Activated effector memory CD4-positive, alpha-beta T cell treated with anti-CD3 and anti-CD28 coated beads, Interleukin-2, amount 50 U/mL, for 16 hours (primary cell): ENCODE measurements at regions not wholly inside any gene's neighbourhood (a gene's known extent, or its start where the extent isn't known, plus 50 kb on each side); places are given as distances from the start of the nearest gene placed in this dataset.

Experiments
- DNase-seq: peaks from one replicate; pipeline ENCODE4 v3.0.0-alpha.2; 2020

GRCh38 chr16:85364323-85365040, 248.6 kb upstream of the GSE1 start:
- DNase-seq, result no peak

- no peak for DNase-seq
Observed at GRCh38 chr16:85365120-85365519, 248.0 kb upstream of the GSE1 start.

- no peak for DNase-seq
Observed at GRCh38 chr16:85366031-85366763, 246.9 kb upstream of the GSE1 start.

DNA sequence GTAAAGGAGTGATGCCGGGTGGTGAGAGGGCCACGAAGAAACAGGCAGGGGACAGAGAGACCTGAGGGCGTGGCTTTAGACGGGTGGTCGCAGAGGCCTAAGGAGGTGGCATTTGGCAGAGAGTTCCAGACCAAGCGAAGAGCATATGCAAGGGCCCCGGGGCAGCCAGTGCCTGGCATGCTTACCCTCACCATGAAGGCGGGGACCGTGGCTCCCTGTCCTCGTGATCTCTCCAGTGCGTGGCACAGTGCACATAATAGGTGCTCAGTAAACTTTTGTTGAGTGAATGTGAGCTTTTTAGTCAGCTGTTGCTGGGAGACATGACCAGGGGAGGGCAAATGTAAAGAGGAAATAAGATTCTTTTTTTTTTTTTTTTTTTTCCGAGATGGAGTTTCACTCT, 245.6 kb upstream of the GSE1 start:
- DNase-seq, result no peak

DNA sequence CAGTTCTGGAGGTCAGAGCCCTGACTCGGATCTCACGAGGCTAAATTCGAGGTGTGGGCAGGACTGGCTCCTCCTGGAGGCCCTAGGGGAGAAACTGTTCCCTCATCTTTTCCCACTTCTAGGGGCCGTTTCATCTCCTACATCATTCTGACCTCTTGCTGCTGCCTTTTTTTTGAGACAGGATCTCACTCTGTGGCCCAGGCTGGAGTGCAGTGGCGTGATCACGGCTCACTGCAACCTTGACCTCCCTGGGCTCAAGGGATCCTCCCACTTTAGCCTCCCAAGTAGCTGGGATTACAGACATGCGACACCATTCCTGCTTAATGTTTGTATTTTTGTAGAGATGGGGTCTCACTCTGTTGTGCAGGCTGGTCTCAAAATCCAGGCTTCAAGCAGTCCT, 244.1 kb upstream of the GSE1 start:
- no peak for DNase-seq

GRCh38 chr16:85369741-85370528, 243.2 kb upstream of the GSE1 start:
- peak; percentile 77 for DNase-seq

- DNase-seq, result no peak
Observed at GRCh38 chr16:85370543-85370880, 242.6 kb upstream of the GSE1 start.

DNA sequence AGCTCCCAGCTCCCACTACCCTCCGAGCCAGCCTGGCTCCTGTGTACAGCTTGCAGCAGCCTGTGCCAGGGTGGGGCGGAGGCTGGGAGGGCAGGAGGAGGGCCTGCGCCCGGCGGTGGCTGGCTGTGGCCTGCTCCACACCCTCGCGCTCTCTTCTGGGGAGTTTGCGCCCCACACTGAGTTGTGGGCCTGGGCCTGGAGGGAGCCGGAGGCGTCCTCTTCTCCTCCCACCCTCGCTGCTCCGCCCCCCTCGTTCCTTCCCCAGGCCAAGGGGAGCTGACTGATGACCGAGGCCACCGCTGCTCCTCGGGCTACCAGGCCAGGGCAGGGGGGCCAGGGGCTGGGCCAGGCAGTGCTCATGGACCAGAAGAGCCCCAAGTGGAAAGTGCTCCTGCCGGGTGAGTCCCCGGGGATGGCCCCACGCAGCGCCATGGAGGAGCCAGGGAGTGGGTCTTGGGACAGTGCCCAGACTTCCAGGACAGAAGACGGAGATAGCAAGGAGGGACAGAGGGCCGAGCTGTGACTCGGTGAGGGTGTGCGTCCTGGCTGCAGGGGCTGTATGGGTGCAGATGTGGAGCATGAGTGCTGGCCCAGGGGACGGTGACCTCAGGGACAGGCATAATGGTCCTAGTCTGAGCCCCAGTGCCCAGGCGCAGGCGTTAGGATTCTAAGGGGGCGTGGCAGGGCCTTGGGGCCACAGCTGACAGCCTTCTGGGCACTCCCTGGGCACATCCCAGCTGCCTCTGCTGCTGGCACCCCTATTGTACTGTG, 242.1 kb upstream of the GSE1 start:
- no peak for DNase-seq

DNA sequence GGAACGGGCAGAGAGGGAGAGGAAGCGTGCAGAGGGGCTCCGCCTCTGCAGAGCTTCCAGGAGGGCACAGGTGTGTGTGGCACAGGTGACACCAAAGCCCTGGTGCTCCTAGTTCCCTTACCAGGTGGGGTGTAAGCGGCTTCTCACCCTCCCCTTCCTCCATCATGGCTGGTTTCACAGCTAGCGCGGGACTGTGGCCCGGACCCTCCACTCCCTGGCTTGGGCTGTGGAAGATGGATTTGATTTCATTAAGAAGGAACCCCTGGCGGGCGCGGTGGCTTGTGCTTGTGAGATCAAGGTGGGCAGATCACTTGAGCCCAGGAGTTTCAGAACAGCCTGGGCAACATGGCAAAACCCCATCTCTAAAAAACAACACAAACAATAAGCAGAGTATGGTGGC, 241.2 kb upstream of the GSE1 start:
- no peak for DNase-seq

DNA sequence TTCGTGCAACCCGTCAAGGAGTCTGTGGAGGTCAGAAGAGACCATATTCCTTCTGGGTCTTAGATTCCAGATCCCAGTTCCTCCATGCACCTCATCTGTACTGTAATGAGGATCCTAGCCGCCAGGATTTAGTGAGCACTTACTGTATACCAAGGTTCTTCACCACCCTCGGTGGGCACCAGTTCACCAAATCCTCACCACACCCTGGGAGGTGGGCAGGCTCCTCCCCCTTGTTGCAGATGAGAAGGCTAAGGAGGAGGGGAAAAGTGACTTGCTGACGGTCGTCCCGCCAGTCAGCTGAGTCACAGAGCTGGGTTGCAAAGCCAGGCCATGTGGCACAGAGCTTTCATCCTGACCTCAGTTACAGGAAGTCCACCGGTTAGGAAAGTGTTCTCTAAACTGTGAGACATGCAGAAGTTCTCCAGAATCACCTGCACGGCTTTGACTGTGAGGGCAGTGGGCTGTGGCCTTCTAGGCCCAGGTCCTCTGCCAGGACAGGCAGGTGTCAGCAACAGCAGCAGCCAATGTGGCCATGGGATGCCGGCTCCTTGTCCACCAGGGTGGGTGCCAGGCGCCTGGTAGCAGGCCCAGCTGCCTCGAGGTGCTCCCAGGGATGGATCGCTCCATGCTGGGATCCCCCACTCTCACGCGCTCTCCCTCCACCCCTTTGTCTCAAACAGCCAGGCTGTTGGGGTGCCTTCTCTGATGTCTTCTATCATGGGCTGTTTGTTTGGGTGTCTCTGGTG, 240.3 kb upstream of the GSE1 start:
- DNase-seq, result no peak

DNA sequence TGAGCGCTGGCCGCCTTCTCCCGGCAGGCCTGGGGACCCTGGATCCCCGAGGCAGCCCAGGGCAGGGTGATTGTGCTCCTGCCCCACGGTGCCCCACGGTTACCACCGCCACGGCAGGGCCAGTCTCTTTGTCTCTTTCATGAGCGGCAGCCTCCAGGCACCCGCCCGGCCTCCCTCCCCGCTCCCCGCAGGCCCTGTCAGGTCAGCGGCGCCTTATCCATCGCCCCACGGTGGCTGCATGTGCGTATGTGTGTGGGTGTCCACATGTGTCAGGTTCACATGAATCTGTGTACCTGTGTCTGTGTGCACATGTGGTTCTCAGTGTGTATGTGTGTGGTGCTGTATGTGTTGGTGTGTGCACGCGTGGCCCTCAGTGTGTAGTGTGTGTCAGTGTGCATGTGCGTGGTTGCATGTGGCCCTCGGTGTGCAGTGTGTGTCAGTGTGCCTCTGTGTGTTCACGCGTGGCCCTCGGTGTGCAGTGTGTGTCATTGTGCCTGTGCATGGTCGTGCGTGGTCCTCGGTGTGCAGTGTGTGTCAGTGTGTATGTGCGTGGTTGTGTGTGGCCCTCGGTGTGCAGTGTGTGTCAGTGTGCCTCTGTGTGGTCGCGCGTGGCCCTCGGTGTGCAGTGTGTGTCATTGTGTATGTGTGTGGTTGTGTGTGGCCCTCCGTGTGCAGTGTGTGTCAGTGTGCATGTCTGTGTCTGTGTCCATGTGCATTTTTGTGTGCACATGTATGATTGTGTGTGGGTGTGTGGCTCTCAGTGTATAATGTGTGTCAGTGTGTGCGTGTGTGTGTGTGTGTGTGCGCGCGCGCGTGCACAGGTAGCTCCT, 239.2 kb upstream of the GSE1 start:
- DNase-seq, result no peak

GRCh38 chr16:85374571-85374872, 238.6 kb upstream of the GSE1 start:
- DNase-seq, result no peak

- no peak for DNase-seq
Observed at GRCh38 chr16:85375282-85375681, 237.8 kb upstream of the GSE1 start.

DNA sequence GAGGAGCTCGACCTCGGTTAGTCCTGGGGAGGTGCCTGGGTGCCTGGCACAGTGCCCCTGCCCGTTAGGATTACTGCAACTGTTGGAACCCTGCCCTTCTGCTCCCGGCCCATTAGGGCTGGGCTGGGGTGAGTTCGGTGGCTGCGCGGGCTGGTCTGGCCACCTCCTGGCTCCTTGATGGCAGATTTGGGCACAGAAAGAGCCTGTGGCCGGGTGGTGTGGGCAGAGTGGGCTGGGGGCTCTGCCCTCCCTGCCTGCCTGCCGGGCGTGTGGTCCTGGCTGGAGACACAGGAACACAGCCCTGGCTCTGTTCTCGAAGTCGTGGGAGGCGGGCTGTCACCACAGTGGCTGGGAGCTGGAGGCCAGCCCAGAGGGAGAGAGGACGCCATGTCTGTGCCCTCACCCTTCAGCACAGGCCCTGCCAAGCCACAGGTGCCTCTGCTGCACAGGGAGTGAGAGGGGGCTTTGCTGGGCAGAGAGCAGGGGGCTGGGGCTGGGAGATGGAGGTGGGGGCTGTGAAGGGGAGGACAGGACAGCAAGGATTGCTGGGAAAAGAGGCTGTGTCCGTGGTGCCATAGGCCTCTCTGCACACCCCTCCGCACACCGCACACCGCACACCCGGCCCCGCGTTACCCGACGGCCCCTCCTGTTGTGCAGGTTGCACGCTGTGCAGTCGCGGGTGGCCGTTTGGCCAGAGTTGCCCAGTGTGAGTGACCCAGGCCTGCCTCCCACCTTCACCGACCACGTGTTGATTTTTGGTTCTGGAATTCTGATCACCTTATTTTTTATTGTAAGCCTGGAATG, 236.6 kb upstream of the GSE1 start:
- no peak for DNase-seq

- no peak for DNase-seq
Observed at GRCh38 chr16:85377388-85378144, 235.6 kb upstream of the GSE1 start.

DNA sequence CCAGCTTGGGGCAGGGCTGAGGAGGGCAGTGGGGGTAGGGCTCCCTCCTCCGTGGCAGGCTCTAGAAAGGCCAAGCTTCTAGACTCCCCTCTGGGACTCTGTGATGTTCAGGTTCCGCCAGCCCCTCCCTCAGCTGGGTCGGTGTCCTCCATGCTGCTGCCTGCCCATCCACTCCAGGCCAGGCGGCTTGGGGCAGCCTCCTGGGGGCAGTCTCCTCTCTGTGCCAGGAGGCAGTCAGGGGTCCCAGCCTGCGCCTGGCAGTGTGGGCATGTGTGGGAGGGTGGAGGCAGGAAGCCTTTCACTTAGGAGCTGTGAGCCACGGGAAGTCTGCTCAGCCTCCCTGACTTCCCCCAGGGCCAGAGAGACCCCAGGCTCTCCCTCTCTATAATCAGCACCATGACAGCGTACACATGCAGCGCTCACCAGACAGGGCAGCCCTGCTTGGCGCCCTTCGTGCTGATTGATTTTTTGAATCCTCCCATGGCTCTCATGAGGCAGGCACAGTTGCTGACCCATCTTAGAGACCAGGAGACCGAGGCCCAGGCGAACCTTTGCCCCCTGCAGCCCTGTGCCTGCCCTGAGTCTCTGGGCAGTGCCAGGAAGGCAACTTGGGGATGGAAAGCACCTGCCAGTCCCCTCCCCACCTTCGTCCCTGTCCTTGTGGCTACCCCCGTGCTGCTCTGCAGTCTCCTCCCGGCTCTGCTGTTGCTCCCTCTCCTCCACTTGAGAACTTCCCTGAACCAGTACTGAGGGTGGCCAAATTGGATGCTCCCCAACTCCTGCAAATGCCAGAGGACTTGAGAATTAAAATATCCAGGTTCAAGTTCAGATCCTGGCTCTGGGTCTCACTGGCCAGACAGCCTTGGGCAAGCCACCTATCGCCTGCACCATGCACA, 234.7 kb upstream of the GSE1 start:
- no peak for DNase-seq

DNA sequence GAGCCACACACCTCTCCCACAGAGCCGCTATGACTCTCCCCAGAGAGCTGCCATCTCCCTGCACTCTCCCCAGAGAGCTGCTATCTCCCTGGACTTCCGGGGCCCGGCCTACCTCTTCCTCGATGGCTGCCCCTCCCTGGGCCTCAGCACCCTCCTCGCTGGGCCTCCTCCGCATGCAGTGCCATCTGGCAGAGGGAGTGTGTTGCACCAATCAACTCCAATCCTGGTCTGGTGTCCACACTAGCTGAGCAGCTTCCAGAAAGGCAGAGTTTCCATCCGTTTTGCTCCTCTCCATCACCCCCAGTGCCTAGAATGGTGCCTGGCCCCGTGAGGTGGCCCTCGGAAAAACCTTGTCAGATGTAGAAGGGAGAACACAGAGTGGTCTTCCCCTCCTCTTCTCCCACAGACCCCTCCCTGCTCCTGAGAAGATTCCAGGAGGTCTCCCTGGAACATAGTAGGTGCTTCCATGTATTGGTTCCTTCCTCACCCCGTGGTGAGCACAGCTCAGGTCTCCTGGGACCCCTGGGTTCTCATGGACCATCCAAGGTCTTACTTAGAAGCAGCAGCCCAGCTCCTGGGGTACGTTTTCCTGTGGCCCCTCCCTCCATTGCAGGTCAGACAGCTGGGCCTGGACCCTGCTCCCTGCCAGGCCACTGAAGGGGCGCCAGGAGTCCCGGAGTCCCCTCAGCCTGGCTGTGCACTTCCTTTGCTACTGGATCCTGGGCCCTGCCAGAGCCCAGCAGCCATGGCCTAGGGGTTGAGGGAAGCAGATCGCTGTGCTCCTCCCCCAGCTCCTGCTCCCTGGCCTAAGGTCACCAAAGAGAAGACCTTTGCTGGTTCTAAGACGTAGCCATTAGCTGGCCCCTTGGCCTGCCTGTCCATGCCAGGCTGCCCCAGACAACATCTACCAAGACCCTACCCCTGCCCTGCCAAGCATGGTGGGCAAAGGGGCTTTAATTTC, 233.8 kb upstream of the GSE1 start:
- no peak for DNase-seq

- DNase-seq, result no peak
Observed at GRCh38 chr16:85380002-85380395, 233.1 kb upstream of the GSE1 start.
